AG04450 (cell line): ENCODE measurements at regions not wholly inside any gene's neighbourhood (a gene's known extent, or its start where the extent isn't known, plus 50 kb on each side); places are given as distances from the start of the nearest gene placed in this dataset.
"Not testable (repeated sequence)": the region's sequence is repeated elsewhere in the genome, so short reads cannot be mapped to it uniquely, and the experiment has no call there.

Experiments used
- CTCF ChIA-PET: fragments of 300-600, 350-600 bp; formaldehyde crosslinking; extraction: SDS; loops from one replicate; lab custom pipeline; 2022; ENCODE audit warnings: antibody characterized with exemption, inconsistent platforms; lab: Charles Lee
- POLR2A ChIA-PET: fragments of 350-600 bp; formaldehyde crosslinking; extraction: SDS; loops from one replicate; lab custom pipeline; 2021; ENCODE audit warnings: antibody characterized with exemption, inconsistent platforms; lab: Yijun Ruan, JAX
- DNase-seq: peaks from one replicate; pipeline ENCODE4 v3.0.0-alpha.2; 2011; ENCODE audit warnings: low read depth, low spot score
- H3K27ac ChIP-seq: one replicate; pipeline ENCODE4 v1.5.1; 2012; ENCODE audit warnings: low read depth, low read length, control low read depth
- H3K27me3 ChIP-seq: one replicate; pipeline ENCODE4 v1.6.0; 2012; ENCODE audit warnings: low read length; ENCODE audit not compliant: control insufficient read depth, insufficient read depth
- H3K4me3 ChIP-seq: 2 replicates; pipeline ENCODE4 v1.5.1; 2011; ENCODE audit warnings: mild to moderate bottlenecking, low read depth, low read length, control low read depth
- H3K9me3 ChIP-seq: 2 replicates; pipeline ENCODE4 v1.5.1; 2012; ENCODE audit warnings: low read length; ENCODE audit not compliant: control insufficient read depth, insufficient read depth
- TF ChIP-seq, protein P1 (sequence below): IDR thresholded peaks from 2 replicates; pipeline ENCODE4 v1.5.1; 2011; ENCODE audit warnings: low read depth, low read length, control low read depth, inconsistent platforms

- H3K9me3 ChIP-seq: no peaks in the 10 kb centered on the region
- POLR2A ChIA-PET: no interaction called here
- no peak overlapping the region for H3K27ac ChIP-seq
- no peak for DNase-seq
- CTCF ChIA-PET: no interaction called here
- TF ChIP-seq, protein P1, sequence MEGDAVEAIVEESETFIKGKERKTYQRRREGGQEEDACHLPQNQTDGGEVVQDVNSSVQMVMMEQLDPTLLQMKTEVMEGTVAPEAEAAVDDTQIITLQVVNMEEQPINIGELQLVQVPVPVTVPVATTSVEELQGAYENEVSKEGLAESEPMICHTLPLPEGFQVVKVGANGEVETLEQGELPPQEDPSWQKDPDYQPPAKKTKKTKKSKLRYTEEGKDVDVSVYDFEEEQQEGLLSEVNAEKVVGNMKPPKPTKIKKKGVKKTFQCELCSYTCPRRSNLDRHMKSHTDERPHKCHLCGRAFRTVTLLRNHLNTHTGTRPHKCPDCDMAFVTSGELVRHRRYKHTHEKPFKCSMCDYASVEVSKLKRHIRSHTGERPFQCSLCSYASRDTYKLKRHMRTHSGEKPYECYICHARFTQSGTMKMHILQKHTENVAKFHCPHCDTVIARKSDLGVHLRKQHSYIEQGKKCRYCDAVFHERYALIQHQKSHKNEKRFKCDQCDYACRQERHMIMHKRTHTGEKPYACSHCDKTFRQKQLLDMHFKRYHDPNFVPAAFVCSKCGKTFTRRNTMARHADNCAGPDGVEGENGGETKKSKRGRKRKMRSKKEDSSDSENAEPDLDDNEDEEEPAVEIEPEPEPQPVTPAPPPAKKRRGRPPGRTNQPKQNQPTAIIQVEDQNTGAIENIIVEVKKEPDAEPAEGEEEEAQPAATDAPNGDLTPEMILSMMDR: no peak
- no peak overlapping the region for H3K4me3 ChIP-seq
- no peaks in the 10 kb centered on the region for H3K27me3 ChIP-seq
These were observed 654.1 kb downstream of the MECOM start for GRCh38 chr3:169009453-169009852.

DNA sequence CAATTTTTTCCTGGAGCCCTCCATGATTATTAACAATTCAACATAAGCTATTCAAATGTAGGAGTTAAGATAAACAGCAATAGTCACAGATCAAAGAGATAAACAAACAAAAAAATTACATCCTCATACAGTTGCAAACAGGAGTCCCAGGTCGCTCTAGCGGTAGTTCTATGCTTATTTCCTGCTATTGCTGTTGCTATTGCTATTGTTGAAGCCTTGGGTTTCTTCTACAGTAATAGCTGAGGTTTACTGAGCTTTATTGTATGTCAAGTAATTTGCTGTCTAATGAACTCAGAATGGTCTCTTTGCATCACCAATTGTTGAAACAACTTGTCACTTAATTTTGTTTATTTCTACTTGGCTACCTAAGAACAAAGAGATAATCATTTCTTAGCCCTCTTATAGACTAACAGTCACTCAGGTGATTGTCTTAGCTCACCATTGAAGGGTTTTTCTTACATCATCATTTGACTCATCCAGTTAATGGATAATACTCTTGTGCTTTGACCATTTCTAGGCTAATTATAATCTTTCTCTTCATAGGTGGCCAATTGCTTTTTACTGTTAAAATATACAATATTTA lies 654.6 kb downstream of the MECOM start:
- Histone ChIP-seq H3K4me3 (no peak overlapping the region), H3K27ac (no peak overlapping the region), H3K9me3 (no peaks in the 10 kb centered on the region), H3K27me3 (no peaks in the 10 kb centered on the region)
- DNase-seq: no peak
- TF ChIP-seq, protein P1: no peak
- ChIA-PET POLR2A (no interaction called here), CTCF (interaction anchor here (0.6 kb wide), 2 partner anchors 32 to 729 kb away, joined by 3 read pairs; no protein-coding TSS in a partner anchor)

GRCh38 chr3:169007145-169007544 lies 656.4 kb downstream of the MECOM start:
- DNase-seq: no peak
- H3K9me3 ChIP-seq: no peaks in the 10 kb centered on the region
- no peak overlapping the region for H3K27ac ChIP-seq
- TF ChIP-seq, protein P1: no peak
- no peaks in the 10 kb centered on the region for H3K27me3 ChIP-seq
- CTCF ChIA-PET: no interaction called here
- POLR2A ChIA-PET: no interaction called here
- H3K4me3 ChIP-seq: no peak overlapping the region

- H3K4me3 ChIP-seq, H3K27ac ChIP-seq, POLR2A ChIA-PET, CTCF ChIA-PET, DNase-seq, H3K9me3 ChIP-seq, H3K27me3 ChIP-seq: not testable (repeated sequence)
These were observed 657.1 kb downstream of the MECOM start for GRCh38 chr3:169006398-169006797.

GRCh38 chr3:169002689-169003088 lies 660.8 kb downstream of the MECOM start:
- TF ChIP-seq, protein P1: no peak
- Histone ChIP-seq H3K27me3 (no peaks in the 10 kb centered on the region), H3K4me3 (no peak overlapping the region), H3K9me3 (no peaks in the 10 kb centered on the region), H3K27ac (no peak overlapping the region)
- ChIA-PET POLR2A (no interaction called here), CTCF (interaction anchor here (0.6 kb wide), 1 partner anchor 50 kb away, joined by 3 read pairs; no protein-coding TSS in a partner anchor)
- DNase-seq: no peak
